IPS-NIHi7 (cell line): ENCODE measurements at regions not wholly inside any gene's neighbourhood (a gene's known extent, or its start where the extent isn't known, plus 50 kb on each side); places are given as distances from the start of the nearest gene placed in this dataset.
"Not testable (repeated sequence)": the region's sequence is repeated elsewhere in the genome, so short reads cannot be mapped to it uniquely, and the experiment has no call there.

Experiments
- DNase-seq: peaks from one replicate; pipeline ENCODE4 v3.0.0; 2012; ENCODE audit warnings: mixed read lengths; ENCODE audit errors: extremely low spot score

DNA sequence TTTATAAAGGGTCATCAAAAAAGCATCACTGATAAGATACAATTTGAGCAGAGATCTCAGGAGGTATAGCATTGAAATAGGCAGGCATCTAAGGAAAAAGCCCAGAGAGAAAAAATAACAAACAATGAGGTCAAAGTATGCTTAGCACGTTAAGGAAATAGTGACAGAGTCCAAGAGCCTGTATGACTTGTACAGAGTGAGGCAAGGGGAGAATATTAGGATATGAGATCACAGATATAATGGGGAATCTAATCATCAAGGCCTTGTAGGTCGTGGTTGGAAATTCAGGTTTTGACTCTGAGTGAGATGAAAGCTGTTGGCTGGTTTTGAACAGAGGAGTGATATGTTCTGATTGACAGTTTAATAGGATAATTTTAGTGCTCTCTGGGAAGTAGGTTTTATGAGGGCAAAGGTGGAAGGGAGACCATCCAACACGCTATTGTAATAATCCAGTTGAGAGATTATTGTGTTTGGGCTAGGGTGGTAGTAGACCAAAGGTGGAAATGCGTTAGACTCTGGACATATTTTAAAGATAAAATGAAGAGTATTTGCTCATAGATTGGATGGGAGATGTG, 644.6 kb upstream of the TMPRSS15 start:
- no peak for DNase-seq

DNA sequence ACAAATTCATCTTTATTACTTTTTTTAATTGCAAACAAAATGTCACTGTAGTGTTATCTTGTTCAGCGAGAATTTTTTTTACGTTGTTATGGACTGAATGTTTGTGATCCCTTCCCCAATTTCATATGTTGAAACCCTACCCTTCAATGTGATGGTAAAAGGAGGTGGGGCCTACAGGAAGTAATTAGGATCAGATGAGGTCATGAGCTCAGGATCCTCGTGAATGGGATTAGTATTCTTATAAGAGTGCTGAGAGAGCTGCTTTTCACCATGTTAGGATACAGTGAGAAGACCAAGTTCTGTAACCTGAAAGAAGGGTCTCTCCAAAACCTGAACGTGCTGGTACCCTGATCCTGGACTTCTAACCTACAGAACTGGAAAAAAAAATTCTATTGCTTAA, 646.0 kb upstream of the TMPRSS15 start:
- no peak for DNase-seq

DNA sequence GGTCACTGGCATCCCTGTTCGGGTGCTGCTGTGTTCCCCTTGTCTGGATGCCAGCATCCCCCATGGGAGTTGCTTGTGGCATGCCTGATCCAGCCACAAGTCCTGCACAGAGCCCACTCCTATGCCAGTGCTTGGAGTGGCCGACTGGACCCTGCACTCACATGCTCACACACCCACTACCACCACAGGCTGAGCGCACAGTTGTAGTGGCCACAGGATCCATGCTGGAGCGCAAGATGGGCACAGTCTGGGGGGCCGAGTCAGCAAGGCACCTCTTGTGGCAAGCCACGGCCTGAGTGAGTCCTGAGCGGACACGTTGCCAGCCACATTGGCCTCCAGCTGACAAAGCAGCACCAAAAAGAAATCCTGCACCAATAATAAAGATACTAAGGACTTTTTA, 661.6 kb upstream of the TMPRSS15 start:
- DNase-seq: no peak

DNA sequence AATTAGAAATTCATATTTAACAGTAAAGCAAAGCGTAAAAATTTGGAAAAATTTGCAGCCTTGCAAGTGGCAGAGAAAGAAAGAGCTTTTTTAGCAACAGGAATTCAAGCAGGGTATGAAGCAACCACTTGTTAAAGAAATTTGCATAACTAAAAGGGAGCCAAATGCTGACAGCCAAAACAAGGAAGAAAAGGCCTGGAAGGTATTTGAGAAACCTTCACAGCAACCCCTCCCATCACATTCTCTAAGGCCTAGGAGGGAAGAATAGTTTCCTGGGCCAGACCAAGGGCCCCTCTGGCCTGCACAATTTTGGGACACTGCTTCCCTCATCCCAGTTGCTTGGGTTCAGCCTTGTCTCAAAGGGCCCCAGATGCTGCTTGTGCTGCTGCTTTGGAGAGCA, 672.4 kb upstream of the TMPRSS15 start:
- peak; percentile 22 for DNase-seq

DNA sequence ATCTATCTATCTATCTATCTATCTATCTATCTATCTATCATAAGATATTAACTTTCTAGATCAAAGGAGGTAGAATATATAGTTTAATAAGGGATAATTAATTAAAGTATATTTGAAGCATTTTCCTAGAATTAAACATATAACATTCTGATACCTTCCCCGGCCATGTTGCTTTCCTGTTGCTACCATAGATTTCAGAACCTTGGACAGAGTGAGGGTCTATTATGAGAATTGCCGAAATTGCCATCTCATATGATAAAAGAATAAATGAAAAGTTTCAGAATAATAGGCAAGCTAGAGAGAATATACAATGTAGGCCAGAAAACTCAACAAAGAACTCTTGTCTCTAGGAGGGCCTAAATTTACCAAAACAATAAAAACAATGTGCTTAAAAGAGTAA, 706.1 kb upstream of the TMPRSS15 start:
- DNase-seq: no peak

DNA sequence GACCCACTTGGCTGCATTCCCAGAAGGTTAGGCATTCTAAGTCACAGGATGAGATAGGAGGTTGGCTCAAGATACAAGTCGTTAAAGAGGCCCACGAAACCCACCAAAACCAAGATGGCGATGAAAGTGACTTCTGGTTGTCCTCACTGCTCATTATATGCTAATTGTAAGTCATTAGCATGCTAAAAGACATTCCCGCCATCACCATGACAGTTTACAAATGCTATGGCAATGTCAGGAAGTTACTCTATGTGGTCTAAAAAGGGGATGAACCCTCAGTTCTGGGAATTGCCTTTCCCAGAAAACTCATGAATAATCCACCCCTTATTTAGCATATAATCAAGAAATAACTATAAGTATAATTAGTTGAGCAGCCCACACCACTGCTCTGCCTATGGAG, 715.7 kb upstream of the TMPRSS15 start:
- DNase-seq: not testable (repeated sequence)

DNA sequence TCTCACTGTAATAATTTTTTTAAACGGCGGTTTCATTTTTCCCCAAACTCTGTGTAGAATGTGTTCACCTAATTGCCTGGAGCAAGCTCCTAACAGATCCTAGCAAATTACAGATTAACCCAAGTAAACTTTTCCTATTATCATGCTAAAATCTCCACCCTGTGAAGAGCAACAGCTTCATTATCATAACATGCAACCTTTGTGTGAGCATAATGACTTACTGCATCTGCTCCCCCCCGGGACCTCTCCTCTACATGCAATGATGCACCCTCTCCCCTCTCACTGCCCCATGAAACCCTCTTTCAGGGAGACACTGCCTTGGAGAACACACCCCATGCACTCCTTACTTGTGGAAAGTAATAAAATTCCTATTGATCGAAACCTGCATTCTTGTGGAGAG, 717.0 kb upstream of the TMPRSS15 start:
- DNase-seq: peak; percentile 21

DNA sequence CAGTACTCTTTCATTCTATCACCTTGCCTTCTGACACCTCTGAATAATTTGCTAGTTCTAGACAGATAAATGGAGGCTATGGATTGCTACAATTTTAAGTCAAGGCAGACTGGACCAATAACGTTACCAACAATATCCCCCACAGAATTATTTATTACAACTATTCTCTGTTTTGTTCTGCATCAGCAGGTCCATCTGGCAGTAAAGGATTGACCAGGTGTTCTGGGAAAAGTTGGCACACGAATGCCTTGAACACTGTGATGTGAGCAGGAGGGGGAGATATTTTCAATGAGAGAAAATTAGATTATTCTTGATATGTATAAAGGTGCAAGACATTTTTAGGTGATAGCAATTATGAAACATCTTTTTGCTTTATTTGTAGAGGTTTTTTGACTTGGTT, 718.8 kb upstream of the TMPRSS15 start:
- DNase-seq: no peak

DNA sequence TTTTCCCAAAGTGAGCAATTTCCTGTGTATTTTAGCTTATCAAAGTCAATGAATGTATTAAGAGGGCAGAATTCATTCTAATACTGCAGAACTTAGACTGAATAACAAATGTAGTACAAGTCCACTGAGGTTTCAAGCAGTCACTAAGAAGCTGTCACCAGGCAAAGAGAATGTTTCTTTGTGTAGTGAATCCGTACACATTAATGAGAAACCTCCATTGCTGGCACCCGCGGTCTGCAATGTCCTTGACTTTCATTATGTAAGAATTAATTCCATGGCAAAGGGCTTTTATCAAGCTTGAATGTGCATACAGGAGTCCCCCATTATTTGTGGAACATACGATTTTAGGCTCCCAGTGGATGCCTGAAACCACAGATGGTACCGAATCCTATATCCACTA, 719.5 kb upstream of the TMPRSS15 start:
- DNase-seq: no peak

DNA sequence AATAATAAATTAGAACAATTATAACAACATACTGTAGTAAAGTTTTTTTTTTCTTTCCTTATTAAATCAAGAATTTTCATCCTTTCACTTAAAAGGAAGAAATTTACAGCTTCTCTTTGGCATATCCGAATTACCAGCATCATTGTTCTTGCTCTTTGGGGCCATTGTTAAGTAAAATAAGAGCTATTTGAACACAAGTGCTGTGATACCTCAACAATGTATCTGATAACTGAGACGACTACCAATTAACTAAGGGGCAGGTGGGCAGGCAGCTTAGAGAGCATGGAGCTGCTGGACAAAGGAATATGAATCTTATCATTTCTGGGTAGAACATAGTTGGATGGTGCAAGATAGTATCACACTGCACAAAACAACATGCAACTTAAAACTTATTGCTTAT, 719.9 kb upstream of the TMPRSS15 start:
- DNase-seq: no peak

DNA sequence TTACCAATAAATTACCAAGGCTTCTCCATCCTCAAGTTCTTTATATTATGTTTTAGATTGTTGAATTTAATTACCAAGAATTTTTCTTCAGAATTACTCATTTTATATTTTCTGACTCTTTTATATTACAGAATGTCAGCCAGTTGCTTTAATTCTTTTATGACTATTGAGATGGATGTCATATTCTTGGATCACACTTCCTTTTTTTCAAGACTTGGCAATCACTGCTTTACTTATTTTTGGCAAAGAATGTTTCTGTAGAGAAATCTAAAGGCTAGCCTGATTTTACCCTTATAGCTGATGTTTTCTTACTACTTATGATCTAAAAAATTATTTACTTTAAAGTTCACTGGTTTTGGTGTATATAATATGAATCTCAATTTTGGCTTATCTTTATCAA, 721.1 kb upstream of the TMPRSS15 start:
- DNase-seq: no peak

DNA sequence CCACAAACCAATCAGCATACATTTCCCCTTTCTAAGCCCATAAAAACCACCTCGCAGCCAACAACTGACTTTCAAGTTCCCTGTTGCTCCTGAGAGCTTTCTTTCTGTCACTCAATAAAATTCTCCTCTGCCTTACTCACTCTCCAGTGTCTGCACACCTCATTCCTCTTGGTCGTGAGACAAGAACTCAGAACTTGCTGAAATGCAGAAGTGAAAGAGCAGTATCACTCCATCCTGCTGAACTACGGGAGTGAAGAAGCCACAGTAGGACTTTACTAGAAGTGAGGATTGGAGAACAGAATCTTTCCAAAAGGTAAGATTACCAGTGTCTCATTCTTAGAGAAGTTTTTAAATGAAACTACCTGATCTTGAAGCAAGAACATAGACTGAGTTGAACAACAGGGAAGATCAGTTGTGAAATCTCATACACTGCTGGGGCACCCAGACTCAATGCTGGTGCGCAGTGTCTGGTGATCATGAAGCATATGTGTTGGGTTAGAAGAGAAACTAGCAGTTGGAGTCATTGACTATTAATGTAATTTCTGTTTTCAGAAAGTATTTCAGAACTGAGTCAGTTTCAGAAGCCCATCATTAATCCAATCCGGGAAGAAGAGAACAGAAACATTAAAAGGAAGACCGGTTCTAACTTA, 726.9 kb upstream of the TMPRSS15 start:
- no peak for DNase-seq

DNA sequence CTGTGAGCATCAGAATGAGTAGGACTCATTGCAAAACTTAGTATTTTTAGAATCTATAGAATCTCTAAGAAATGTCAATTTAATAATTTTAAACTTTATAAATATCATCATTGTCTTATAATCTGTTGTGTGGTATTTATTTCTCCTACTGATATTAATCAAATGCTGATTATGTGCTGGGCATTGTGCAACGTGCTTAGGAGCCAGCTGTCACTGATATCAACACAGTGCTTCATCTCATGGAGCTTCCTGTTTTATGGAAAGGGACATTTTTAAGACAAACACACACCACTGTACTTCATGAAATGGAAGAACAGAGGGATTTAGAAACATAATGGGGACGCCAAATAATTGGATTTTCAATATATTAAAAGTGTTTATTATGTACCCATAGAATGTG, 737.9 kb upstream of the TMPRSS15 start:
- no peak for DNase-seq

DNA sequence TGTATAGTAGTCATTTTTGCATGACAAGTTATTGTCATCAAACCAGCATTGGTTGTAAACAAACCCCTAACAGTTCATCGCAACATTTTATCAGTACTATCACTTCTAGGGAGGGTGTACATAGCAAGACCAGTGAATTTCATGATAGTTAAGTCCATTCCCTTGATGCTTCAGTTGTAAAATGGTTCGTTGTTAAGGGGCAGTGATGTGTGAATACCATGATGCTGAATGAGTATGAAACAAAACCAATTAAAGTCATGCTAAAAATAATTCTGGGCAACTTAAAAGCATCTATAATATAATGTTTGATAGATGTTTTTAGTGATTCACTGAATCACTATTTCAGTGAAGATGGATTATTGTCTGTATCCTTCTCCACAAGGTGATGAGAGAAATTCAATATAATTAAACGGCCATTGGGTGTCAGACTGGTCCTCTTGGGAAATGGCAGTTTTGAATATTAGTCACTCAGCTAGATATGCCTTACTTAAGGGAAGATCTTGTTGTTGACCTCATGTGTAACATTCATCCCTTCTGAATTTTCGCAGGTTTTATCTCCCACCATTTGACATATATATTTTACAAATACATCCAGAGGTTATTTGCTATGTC, 742.2 kb upstream of the TMPRSS15 start:
- no peak for DNase-seq

DNA sequence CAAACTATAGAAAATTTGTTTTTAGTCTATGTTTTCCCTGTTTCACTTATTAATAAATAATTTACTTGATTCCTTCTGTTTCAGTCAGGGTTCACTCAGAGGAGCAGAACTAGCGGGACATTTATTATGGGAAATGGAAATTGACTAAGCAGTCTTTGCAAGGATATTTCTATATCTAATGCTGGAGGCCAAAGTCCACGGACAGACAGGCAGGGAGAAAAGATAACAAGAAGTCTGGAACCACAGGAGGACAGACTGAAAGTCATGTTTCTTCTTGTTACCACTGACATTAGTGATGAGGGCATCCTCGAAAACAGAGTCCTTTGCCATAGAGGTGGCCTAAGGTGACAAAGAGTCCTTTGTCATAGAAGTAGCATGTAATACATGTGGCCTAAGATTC, 744.5 kb upstream of the TMPRSS15 start:
- no peak for DNase-seq

DNA sequence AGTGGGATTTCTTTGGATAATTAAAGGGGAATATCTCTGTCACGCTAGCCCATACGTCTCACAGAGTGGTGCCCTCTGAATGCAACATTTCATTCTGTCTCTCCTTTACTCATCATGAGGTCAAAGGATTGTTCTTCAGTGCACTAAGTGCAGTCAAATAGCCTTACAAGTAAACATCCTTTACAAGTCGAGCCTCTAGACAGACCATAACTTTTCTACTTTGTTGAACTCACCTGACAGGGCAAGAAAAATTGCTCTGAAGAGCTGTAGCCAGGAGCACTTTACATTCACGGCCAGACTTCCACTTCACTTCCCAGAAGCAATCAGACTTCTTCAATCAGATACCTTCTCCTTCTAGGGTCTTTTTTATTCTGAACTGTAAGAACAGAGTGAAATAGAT, 768.0 kb upstream of the TMPRSS15 start:
- DNase-seq: no peak

DNA sequence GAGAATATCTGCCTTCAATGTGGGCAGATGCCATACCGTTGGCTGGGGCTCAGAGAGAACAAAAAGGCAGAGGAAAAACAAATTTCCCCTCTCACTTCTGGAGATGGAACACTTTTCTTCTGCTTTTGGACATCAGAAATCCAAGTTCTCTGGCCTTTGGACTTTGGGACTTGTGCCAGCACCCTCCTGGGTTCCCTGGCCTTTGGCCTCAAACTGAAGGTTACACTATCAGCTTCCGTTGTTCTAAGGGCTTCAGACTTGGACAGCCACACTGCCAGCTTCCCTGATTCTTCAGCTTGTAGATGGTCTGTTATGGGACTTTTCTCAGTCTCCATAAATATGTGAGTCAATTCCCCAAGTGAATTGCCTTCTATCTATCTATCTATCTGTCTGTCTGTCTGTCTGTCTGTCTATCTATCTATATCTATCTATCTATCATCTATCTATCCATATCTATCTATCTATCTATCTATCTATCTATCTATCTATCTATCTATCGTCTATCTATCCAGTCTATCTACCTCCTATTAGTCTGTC, 778.1 kb upstream of the TMPRSS15 start:
- no peak for DNase-seq

DNA sequence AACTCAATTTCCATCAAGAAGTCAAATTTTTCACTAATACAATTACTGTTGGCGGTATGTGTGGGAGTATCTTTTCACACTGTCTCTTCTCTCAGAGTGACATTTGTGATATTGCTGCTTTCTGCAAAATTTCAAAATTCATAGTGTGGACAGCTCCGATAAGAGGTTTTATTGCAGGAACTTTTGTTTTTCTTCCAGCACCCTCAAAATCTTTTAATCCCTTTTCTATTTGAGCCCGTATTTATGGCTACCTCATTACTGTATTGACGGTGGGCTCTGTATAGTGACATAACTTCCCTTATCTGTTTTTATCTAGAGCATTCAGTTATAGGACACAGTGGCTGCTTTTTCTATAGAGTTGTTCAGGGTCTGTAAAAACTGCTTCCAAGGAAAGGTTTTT, 794.4 kb upstream of the TMPRSS15 start:
- no peak for DNase-seq

DNA sequence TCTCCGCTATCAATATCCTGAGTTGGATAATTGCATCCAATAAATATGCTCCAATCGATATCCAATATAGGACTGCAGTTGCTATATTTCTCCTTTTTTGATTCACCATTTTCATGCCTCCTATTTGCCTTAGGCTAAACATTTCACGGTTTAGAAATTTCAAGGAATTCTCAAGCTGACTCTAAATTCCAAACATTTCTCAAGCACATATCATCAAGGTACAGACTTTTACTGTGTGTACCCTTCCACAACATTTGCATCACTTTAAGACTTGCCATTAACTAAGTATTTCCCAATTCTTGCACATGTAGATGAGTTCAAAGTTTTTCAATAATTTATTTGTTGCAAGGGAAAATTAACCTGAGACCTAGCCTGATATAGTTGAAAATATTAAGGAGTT, 795.2 kb upstream of the TMPRSS15 start:
- DNase-seq: no peak

DNA sequence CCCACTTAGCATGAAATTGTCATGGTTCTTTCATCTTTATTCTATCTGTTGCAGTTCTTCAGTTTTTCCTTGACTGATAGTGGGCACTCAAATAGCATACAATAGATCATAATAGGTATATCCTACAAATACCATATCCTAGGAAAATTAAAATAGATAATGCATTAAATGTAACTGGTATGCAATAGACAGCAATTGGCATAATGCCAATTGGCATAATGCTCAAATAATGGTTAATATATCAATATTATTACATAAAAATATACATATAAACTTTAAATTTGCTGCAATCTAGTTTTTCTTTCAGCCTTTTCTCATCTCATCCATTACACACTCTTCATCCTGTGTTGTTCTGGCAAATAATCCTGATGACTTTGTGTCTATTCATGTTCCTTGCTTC, 814.6 kb upstream of the TMPRSS15 start:
- DNase-seq: no peak

DNA sequence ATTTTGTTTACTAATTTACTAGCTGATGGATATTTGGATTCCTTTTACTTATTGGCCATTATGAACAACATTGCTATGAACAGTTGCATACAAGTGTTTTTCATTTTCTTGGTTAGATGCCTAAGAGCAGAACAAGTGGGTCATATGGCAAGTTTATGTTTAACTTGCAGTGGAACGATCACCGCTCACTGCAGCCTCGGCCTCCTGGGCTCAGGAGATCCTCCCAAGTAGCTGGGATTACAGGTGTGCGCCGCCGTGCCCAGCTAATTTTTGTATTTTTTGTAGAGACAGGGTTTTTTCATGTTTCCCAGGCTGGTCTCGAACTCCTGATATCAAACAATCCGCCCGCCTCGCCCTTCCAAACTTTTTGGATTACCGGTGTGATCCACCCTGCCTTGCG, 820.5 kb upstream of the TMPRSS15 start:
- DNase-seq: no peak

DNA sequence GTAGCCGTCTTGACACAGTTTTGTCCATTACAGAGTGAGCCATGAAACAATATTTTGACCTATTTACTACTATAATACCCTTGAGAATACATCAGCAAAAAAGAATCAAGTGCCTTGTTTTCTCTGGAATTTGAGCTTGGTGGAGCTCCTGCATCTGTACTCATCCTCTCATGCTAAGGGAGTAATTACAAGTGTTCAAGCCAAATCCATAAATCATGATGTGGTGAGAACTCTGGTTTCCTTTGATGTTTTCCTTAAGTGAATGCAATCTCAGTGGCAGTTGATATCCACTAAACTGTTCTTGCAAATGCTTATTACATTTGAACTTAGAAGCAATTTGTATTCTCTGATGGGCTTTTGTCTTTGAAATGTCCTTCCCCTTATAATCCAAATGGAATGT, 824.6 kb upstream of the TMPRSS15 start:
- DNase-seq: no peak

DNA sequence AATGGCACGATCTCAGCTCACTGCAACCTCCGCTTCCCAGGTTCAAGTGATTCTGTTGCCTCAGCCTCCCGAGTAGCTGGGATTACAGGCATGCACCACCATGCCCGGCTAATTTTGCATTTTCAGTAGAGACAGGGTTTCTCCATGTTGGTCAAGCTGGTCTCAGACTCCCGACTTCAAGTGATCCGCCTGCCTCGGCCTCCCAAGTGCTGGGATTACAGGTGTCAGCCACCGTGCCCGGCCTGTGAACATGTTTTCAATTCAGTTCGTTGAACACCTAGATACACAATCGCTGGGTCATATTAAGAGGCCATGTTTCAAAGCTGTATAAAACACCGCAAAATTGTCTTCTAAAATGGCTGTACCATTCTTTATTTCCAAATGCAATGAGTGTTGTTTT, 830.3 kb upstream of the TMPRSS15 start:
- DNase-seq: not testable (repeated sequence)
